8988T (cell line): ENCODE measurements at regions not wholly inside any gene's neighbourhood (a gene's known extent, or its start where the extent isn't known, plus 50 kb on each side); places are given as distances from the start of the nearest gene placed in this dataset.
"Not testable (repeated sequence)": the region's sequence is repeated elsewhere in the genome, so short reads cannot be mapped to it uniquely, and the experiment has no call there.

Experiments
- DNase-seq: peaks from one replicate; pipeline ENCODE4 v3.0.0; 2011

DNA sequence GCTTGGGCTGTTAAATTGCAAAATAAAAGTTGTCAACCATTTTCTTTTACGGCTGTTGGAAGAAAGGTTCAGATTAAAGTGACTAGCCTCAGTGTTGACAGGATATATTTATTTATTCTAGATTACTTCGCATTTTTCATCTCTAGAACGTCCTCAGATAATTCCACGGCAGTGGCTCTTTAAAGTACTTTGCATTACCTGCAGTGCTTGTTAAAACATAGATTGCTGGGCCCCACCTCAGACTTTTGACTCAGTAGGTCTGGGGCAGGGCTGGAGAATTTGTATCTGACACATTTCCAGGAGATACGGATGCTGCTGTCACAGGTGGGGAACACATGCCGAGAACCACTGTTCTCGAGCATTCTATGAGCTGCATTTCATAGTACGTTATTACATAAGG, 292.7 kb downstream of the EDEM1 start:
- no peak for DNase-seq

GRCh38 chr3:5485427-5485826, 297.9 kb downstream of the EDEM1 start:
- no peak for DNase-seq

DNA sequence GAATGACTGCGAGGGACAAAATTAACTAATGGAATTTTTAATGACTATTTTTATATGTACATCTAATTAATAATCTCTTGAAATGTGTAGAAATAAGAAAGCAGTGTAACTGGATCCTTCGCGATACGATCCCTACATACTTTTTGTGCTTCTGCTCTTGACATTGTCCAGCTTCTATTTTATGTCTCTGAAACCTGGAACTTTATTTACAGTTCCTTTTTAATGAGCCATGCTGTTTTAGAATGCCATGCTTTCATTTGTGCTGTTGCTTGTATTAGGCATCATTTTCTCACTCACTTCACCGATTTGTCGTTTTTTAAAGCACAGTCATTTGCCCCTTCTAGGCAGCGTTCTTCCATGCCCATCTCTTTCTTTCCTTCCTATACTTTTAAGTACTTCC, 301.3 kb downstream of the EDEM1 start:
- no peak for DNase-seq

- DNase-seq, result no peak
Observed at GRCh38 chr3:5489536-5489935, 302.0 kb downstream of the EDEM1 start.

DNA sequence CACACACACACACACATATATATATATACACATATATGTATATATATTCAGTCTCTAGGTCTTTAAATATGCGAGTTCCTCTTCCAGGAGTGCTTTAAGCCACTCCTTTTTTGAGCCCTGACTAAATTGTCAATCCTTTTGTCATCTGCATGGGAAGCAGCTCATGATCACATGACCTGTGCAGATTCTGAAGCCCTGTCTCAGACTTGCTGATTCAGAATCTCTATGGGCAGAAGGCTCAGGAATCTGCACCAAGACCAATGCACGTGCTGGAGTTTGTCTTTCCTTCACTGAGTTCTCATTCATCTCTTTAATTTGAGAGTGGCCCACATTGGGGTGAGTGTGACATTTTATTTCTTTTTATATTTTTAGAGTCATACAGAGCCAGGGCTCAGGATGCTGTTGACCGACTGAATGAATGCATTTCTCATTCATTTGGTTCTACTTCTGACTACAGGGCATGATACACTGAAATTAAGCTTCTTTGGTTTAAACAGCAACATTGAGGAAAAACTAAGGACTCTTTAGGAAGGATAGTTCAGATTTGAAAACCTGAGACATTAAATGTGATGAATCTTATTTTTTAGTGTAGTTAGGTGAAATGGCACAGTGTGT, 307.5 kb downstream of the EDEM1 start:
- DNase-seq, result no peak

- DNase-seq, result no peak
Observed at GRCh38 chr3:5497497-5497896, 310.0 kb downstream of the EDEM1 start.

DNA sequence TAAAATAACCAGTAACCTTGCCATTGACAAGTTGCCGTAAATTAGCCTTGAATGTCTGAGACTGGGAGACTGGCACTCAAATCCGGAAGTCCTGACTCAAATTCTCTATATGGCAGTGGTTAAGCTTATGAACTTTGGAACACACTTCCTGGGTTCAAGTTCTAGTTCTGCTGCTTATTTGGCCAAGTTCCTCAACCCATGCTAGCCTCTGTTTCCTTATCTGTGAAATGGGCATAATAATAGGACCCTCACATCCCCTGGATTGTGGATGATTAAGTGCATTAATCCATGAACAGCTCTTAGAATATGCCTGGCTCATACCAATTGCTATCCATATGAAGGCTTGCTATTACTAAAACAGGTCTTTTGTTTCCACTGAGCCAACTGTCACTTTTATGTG, 311.5 kb downstream of the EDEM1 start:
- no peak for DNase-seq

- no peak for DNase-seq
Observed at GRCh38 chr3:5499404-5499803, 311.9 kb downstream of the EDEM1 start.

DNA sequence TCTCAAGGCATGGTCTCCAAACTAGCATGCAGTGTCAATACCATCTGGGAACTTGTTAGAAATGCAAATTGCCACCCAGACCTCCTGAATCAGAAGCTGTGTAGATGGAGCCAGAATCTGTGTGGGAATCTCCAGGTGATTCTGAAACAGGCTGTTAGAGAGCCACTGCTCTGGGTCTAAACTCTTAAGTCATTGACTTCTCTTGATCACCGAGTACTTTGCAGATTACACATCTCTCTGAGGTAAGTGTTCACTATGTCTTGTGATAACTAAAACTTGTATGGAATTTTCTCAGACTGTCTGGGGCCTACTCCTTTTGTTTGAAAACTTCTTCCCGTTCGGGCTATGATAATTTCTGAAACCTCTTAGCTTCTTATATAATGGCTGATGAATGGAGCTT, 315.6 kb downstream of the EDEM1 start:
- DNase-seq, result no peak

- no peak for DNase-seq
Observed at GRCh38 chr3:5504135-5504534, 316.6 kb downstream of the EDEM1 start.

- no peak for DNase-seq
Observed at GRCh38 chr3:5505163-5505562, 317.7 kb downstream of the EDEM1 start.

GRCh38 chr3:5505997-5506396, 318.5 kb downstream of the EDEM1 start:
- no peak for DNase-seq

GRCh38 chr3:5508860-5509259, 321.4 kb downstream of the EDEM1 start:
- DNase-seq, result not testable (repeated sequence)

DNA sequence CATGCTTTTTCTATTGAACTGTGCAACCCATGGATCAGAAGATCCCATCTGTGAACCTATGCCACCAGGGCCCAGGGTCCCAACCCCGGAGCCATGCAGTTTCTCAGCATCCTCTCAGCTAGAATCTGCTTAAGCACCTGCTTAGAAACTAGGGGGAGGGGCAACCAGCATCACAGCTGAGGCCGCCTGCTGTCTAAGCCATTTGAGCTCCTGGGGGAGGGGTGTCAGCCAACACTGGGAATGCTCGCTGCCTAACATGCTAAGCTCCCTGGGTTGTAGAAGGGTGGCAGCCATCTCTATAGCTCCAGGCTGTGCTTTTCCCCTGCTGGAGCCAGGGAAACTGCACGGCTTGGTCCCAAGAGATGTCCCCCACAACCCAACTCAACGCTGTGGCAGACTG, 322.8 kb downstream of the EDEM1 start:
- no peak for DNase-seq

GRCh38 chr3:5517921-5518320, 330.4 kb downstream of the EDEM1 start:
- no peak for DNase-seq

GRCh38 chr3:5520237-5520636, 332.7 kb downstream of the EDEM1 start:
- DNase-seq, result no peak

DNA sequence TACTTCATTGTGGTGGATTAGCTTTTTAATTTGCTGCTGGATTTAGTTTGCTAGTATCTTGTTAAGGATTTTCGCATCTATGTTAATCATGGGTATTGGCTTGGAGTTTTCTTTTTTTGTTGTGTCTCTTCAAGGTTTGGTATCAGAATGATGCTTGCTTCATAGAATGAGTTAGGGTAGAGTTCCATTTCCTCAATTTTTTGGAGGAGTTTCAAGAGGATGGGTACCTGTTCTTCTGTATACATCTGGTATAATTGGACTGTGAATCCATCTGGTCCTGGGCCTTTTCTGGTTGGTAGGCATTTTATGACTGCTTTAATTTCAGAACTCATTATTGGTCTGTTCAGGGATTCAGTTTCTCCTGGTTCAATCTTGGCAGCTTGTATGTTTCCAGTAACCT, 335.6 kb downstream of the EDEM1 start:
- no peak for DNase-seq

DNA sequence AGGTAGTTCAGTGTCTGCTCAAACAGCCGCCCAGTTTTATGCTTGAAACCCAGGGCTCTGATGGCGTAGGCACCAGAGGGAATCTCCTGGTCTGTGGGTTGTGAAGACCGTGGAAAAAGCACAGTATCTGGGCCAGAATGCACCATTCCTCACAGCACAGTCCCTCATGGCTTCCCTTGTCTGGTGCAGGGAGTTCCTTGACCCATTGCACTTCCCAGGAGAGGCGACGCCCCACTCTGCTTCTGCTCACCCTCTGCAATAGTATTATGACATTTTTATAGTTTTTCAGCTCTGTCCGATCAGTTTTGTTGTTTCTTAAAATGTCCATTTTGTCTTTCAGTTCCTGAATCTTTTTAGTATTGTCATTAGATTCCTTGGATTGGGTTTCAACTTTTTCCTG, 343.5 kb downstream of the EDEM1 start:
- no peak for DNase-seq

- no peak for DNase-seq
Observed at GRCh38 chr3:5531741-5532290, 344.3 kb downstream of the EDEM1 start.

DNA sequence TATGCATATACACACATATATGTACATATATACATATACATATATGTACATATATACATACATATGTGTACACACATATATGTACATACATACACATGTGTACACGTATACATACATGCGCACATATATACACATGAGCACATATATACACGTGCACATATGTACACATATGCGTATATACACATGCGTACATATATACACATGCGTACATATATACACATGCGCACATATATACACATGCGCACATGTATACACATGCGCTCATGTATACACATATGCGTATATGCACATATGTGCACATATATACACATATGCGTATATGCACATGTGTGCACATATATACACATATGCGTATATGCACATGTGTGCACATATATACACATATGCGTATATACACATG, 353.0 kb downstream of the EDEM1 start:
- no peak for DNase-seq

- DNase-seq, result no peak
Observed at GRCh38 chr3:5542472-5542871, 355.0 kb downstream of the EDEM1 start.

DNA sequence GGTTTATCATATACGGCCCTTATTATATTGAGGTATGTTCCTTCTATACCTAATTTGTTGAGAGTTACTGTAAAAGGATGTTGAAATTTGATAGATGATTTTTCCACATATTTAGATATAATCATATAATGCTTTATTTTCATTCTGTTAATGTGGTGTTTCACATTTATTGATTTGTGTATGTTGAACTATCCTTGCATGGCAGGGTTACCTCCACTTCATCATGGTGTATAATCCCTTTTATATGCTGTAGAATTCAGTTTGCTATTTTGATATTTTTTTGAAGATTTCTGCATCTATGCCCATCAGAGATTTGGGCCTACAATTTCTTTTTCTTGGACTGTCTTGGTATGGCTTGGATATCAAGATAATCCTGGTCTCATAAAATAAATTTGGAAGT, 355.5 kb downstream of the EDEM1 start:
- no peak for DNase-seq

GRCh38 chr3:5545719-5546118, 358.2 kb downstream of the EDEM1 start:
- no peak for DNase-seq

DNA sequence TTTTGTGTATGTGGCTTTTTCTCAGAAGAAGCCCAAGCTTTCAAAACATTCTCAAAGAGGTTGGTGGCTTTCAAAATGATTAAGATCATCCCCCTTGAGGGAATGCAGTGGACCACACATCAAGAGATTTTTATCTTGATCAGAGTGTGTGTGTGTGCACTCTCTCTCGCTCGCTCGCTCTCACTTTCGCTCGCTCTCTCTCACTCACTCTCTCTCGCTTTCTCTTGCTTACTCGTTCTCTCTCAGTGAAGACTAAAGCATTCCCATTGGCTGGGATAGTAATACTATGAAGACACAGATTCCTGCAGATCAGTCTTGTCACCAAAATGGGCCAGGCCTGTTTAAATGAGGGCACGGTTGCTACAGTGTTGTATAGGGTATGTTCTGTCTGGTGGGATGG, 365.7 kb downstream of the EDEM1 start:
- DNase-seq, result no peak

DNA sequence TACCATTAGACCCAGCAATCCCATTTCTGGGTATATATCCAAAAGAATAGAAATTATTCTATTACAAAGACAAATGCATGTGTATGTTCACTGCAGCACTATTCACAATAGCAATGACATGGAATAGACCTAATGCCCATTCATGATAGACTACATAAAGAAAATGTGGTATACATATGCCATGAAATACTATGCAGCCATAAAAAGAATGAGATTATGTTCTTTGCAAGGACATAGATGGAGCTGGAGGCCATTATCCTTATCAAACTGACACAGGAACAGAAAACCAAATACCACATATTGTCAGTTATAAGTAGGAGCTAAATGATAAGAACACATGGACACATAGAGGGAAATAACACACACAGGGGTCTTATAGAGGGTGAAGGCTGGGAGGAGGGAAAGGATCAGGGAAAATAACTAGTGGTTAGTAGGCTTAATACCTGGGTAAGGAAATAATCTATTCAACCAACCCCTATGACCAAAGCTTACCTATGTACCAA, 366.8 kb downstream of the EDEM1 start:
- no peak for DNase-seq
